ENCODE measurements at regions not wholly inside any gene's neighbourhood (a gene's known extent, or its start where the extent isn't known, plus 50 kb on each side); places are given as distances from the start of the nearest gene placed in this dataset.

DNA sequence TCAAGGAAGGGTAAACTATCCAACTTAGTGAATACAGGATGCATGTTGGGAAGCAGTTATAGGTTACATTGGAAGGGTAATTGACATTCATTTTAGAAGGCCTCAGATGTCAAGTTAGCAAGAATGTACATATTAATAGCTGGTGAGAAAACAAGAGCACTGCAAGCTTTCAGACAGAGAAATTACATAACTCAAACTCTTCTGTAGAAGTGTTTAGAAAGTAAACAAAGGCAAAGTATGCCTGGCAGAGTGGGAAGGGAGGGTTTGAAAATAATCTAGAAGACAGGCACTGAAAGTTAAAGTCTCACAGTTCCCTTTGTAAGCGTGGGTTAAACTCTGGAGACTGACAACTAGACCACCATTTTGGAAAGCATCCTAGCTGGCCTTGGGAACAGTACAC is 406.2 kb downstream of the ANKRD50 start:
- intact Hi-C loops (cut with DNase I): no loop called here
- no peak for DNase-seq
- no peaks in the 10 kb centered on the region for H3K27me3 ChIP-seq
- no peaks in the 10 kb centered on the region for H3K36me3 ChIP-seq
- 85 to 95% methylated on average over 1 of the region's 1 CpG for WGBS, 2 donors
- H3K4me3 ChIP-seq: no peak overlapping the region
- no peaks in the 10 kb centered on the region for H3K4me1 ChIP-seq
- no peaks in the 10 kb centered on the region for H3K9me3 ChIP-seq
- TF ChIP-seq, protein P1, sequence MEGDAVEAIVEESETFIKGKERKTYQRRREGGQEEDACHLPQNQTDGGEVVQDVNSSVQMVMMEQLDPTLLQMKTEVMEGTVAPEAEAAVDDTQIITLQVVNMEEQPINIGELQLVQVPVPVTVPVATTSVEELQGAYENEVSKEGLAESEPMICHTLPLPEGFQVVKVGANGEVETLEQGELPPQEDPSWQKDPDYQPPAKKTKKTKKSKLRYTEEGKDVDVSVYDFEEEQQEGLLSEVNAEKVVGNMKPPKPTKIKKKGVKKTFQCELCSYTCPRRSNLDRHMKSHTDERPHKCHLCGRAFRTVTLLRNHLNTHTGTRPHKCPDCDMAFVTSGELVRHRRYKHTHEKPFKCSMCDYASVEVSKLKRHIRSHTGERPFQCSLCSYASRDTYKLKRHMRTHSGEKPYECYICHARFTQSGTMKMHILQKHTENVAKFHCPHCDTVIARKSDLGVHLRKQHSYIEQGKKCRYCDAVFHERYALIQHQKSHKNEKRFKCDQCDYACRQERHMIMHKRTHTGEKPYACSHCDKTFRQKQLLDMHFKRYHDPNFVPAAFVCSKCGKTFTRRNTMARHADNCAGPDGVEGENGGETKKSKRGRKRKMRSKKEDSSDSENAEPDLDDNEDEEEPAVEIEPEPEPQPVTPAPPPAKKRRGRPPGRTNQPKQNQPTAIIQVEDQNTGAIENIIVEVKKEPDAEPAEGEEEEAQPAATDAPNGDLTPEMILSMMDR (IDR thresholded peaks at IDR 0.05): no peak
- TF ChIP-seq POLR2A (IDR thresholded peaks at IDR 0.05): no peak
- no peak overlapping the region for H3K27ac ChIP-seq

DNA sequence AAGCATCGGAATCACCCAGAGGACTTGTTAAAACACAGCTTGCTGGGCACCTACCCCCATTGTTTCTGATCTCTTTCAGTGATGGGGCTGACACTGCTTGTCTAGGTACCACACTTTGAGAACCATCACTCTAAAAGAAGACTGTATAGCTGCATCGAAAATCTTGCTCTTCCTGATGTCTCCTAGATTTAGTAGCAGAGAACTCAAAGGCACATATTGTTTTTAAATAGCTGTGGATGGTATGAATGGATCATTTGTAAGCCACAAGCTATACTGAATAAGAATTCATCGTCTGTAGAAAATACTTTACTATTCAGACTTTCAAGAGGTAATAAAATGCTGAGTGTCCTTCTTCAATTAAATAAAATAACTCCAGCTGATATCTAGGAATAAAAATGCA is 405.4 kb downstream of the ANKRD50 start:
- Histone ChIP-seq H3K27me3 (no peaks in the 10 kb centered on the region), H3K27ac (no peak overlapping the region), H3K4me3 (no peak overlapping the region), H3K36me3 (no peaks in the 10 kb centered on the region), H3K4me1 (no peaks in the 10 kb centered on the region), H3K9me3 (no peaks in the 10 kb centered on the region)
- TF ChIP-seq POLR2A (IDR thresholded peaks at IDR 0.05): no peak
- TF ChIP-seq, protein P1 (IDR thresholded peaks at IDR 0.05): no peak
- intact Hi-C loops (cut with DNase I): no loop called here
- 82 to 84% methylated on average over 3 of the region's 3 CpGs for WGBS, 2 donors
- no peak for DNase-seq

DNA sequence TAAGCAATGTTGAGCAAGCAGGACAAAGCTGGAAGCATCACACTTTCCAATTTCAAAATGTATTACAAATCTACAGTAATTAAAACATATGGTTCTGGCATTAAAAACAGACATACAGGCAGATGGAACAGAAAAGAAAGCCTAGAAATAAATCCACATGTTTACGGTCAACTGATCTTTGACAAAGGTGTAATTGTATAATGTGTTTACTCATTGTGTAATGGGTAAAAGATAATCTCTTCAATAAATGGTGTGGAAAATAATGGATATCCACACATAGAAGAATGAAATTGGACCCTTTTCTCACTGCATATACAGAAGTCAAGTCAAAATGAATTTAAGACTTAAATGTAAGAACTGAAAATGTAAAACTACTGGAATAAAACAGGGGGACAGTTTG is 394.2 kb downstream of the ANKRD50 start:
- H3K4me1 ChIP-seq: no peaks in the 10 kb centered on the region
- no peak overlapping the region for H3K4me3 ChIP-seq
- H3K9me3 ChIP-seq: no peaks in the 10 kb centered on the region
- intact Hi-C loops (cut with DNase I): no loop called here
- DNase-seq: no peak
- H3K36me3 ChIP-seq: no peaks in the 10 kb centered on the region
- no peak overlapping the region for H3K27ac ChIP-seq
- no peaks in the 10 kb centered on the region for H3K27me3 ChIP-seq
- 70 to 71% methylated on average over 1 of the region's 1 CpG for WGBS, 2 donors
- TF ChIP-seq POLR2A (IDR thresholded peaks at IDR 0.05): no peak
- TF ChIP-seq, protein P1 (IDR thresholded peaks at IDR 0.05): no peak

- no peak for TF ChIP-seq POLR2A (IDR thresholded peaks at IDR 0.05)
- TF ChIP-seq, protein P1 (IDR thresholded peaks at IDR 0.05): no peak
- no peaks in the 10 kb centered on the region for H3K36me3 ChIP-seq
- no peak for DNase-seq
- no peak overlapping the region for H3K27ac ChIP-seq
- H3K9me3 ChIP-seq: no peaks in the 10 kb centered on the region
- WGBS, 2 donors: 78% methylated on average over 3 of the region's 3 CpGs
- intact Hi-C loops (cut with DNase I): no loop called here
- H3K4me1 ChIP-seq: no peaks in the 10 kb centered on the region
- no peaks in the 10 kb centered on the region for H3K27me3 ChIP-seq
- H3K4me3 ChIP-seq: no peak overlapping the region
Observed at GRCh38 chr4:124321364-124321763, 391.2 kb downstream of the ANKRD50 start.

GRCh38 chr4:124322234-124323065 is 390.1 kb downstream of the ANKRD50 start:
- H3K9me3 ChIP-seq: no peaks in the 10 kb centered on the region
- no peaks in the 10 kb centered on the region for H3K36me3 ChIP-seq
- DNase-seq: no peak
- H3K27ac ChIP-seq: peak overlapping the region in 1 of 4 donors; percentile 17
- intact Hi-C loops (cut with DNase I): no loop called here
- H3K27me3 ChIP-seq: no peaks in the 10 kb centered on the region
- 35 to 42% methylated on average over 8 of the region's 8 CpGs for WGBS, 2 donors
- TF ChIP-seq POLR2A (IDR thresholded peaks at IDR 0.05): no peak
- TF ChIP-seq, protein P1 (IDR thresholded peaks at IDR 0.05): peak; percentile 17 to 67 (median 50)
- H3K4me3 ChIP-seq: no peak overlapping the region
- no peaks in the 10 kb centered on the region for H3K4me1 ChIP-seq

All from esophagus squamous epithelium (tissue), 5 donors.